Esophagus (tissue), 2 donors: ENCODE measurements at regions not wholly inside any gene's neighbourhood (a gene's known extent, or its start where the extent isn't known, plus 50 kb on each side); places are given as distances from the start of the nearest gene placed in this dataset.
"Not testable (repeated sequence)": the region's sequence is repeated elsewhere in the genome, so short reads cannot be mapped to it uniquely, and the experiment has no call there.

Source experiments
- H3K27ac ChIP-seq, 2 donors: one replicate each; pipeline ENCODE4 v1.5.1; 2013; ENCODE audit warnings: low read depth in 2 of 2, mild to moderate bottlenecking in 2 of 2, inconsistent platforms in 1 of 2, low read length in 1 of 2, moderate library complexity in 1 of 2
- H3K27me3 ChIP-seq, 2 donors: one replicate each; pipeline ENCODE4 v1.6.1; 2013; ENCODE audit warnings: low read length in 2 of 2, control low read depth in 1 of 2, mild to moderate bottlenecking in 1 of 2; ENCODE audit not compliant: insufficient read depth in 2 of 2, control insufficient read depth in 1 of 2
- H3K36me3 ChIP-seq, 2 donors: one replicate each; pipeline ENCODE4 v1.6.1; 2013; ENCODE audit warnings: low read length in 1 of 2; ENCODE audit not compliant: control insufficient read depth in 2 of 2, insufficient read depth in 2 of 2
- H3K4me1 ChIP-seq, 2 donors: one replicate each; pipeline ENCODE4 v1.6.1; 2013; ENCODE audit warnings: low read length in 1 of 2; ENCODE audit not compliant: control insufficient read depth in 2 of 2, insufficient read depth in 2 of 2
- H3K4me3 ChIP-seq, 2 donors: one replicate each; pipeline ENCODE4 v1.5.1; 2013; ENCODE audit warnings: low read length in 2 of 2, mild to moderate bottlenecking in 2 of 2, low read depth in 1 of 2, moderate library complexity in 1 of 2
- H3K9me3 ChIP-seq, 2 donors: one replicate each; pipeline ENCODE4 v1.6.1; 2013; ENCODE audit warnings: mild to moderate bottlenecking in 2 of 2, low read depth in 1 of 2, low read length in 1 of 2, moderate library complexity in 1 of 2; ENCODE audit not compliant: control insufficient read depth in 2 of 2, insufficient read depth in 1 of 2
- WGBS, 2 donors: extraction: QIAGEN DNeasy Blood & Tissue Kit; methylation state at CpG; one replicate each; pipeline ENCODE4 v1.1.7; 2013; 5-methylcytosine and 5-hydroxymethylcytosine counted together
- donor health status: healthy with polysubstance abuse.
- donor health status: Bipolar disorder and iron deficiency.

GRCh38 chr5:104546871-104547270 is 984.3 kb upstream of the NUDT12 start:
- not testable (repeated sequence) for H3K9me3 ChIP-seq, H3K27me3 ChIP-seq, H3K4me3 ChIP-seq, H3K4me1 ChIP-seq, H3K36me3 ChIP-seq, H3K27ac ChIP-seq
- WGBS, 2 donors, result 84 to 87% methylated on average over 6 of the region's 6 CpGs

GRCh38 chr5:104541141-104541785 is 978.7 kb upstream of the NUDT12 start:
- H3K36me3 ChIP-seq, result no peaks in the 10 kb centered on the region
- H3K27ac ChIP-seq, result no peak overlapping the region
- H3K27me3 ChIP-seq, result no peaks in the 10 kb centered on the region
- WGBS, 2 donors, result 77 to 79% methylated on average over 1 of the region's 1 CpG
- H3K4me1 ChIP-seq, result no peaks in the 10 kb centered on the region
- H3K9me3 ChIP-seq, result no peaks in the 10 kb centered on the region
- no peak overlapping the region for H3K4me3 ChIP-seq

GRCh38 chr5:104540448-104540847 is 977.9 kb upstream of the NUDT12 start:
- no peak overlapping the region for H3K27ac ChIP-seq
- no peaks in the 10 kb centered on the region for H3K36me3 ChIP-seq
- H3K9me3 ChIP-seq, result no peaks in the 10 kb centered on the region
- H3K4me1 ChIP-seq, result no peaks in the 10 kb centered on the region
- H3K27me3 ChIP-seq, result no peaks in the 10 kb centered on the region
- no peak overlapping the region for H3K4me3 ChIP-seq
- 15 to 19% methylated on average over 1 of the region's 1 CpG for WGBS, 2 donors

GRCh38 chr5:104539618-104540350 is 977.2 kb upstream of the NUDT12 start:
- no peaks in the 10 kb centered on the region for H3K4me1 ChIP-seq

GRCh38 chr5:104538734-104539133 is 976.1 kb upstream of the NUDT12 start:
- Histone ChIP-seq H3K4me3 (no peak overlapping the region), H3K36me3 (no peaks in the 10 kb centered on the region), H3K27me3 (no peaks in the 10 kb centered on the region), H3K4me1 (no peaks in the 10 kb centered on the region), H3K27ac (no peak overlapping the region), H3K9me3 (no peaks in the 10 kb centered on the region)
- WGBS, 2 donors, result 69 to 73% methylated on average over 6 of the region's 6 CpGs

More at GRCh38 chr5:104539618-104540350, 977.2 kb upstream of the NUDT12 start:
- no peak overlapping the region for H3K4me3 ChIP-seq
- H3K27ac ChIP-seq, result no peak overlapping the region
- H3K36me3 ChIP-seq, result no peaks in the 10 kb centered on the region
- H3K9me3 ChIP-seq, result no peaks in the 10 kb centered on the region
- no peaks in the 10 kb centered on the region for H3K27me3 ChIP-seq

GRCh38 chr5:104533498-104533897 is 970.9 kb upstream of the NUDT12 start:
- Histone ChIP-seq H3K36me3 (no peaks in the 10 kb centered on the region), H3K4me1 (no peaks in the 10 kb centered on the region), H3K27ac (no peak overlapping the region), H3K4me3 (no peak overlapping the region), H3K9me3 (no peaks in the 10 kb centered on the region), H3K27me3 (no peaks in the 10 kb centered on the region)

- Histone ChIP-seq H3K36me3 (no peaks in the 10 kb centered on the region), H3K27ac (no peak overlapping the region), H3K4me1 (no peaks in the 10 kb centered on the region), H3K9me3 (no peaks in the 10 kb centered on the region), H3K4me3 (no peak overlapping the region), H3K27me3 (no peaks in the 10 kb centered on the region)
- WGBS, 2 donors, result 52 to 78% methylated on average over 1 of the region's 1 CpG
These were observed 964.3 kb upstream of the NUDT12 start for GRCh38 chr5:104526866-104527265.

GRCh38 chr5:104513640-104514072 is 951.1 kb upstream of the NUDT12 start:
- Histone ChIP-seq H3K4me3 (no peak overlapping the region), H3K9me3 (peaks cover 2 to 3% of the 10 kb centered on the region in 2 donors), H3K27ac (no peak overlapping the region), H3K27me3 (no peaks in the 10 kb centered on the region), H3K36me3 (no peaks in the 10 kb centered on the region), H3K4me1 (no peaks in the 10 kb centered on the region)

GRCh38 chr5:104513121-104513602 is 950.6 kb upstream of the NUDT12 start:
- Histone ChIP-seq H3K9me3 (peaks cover 2 to 3% of the 10 kb centered on the region in 2 donors), H3K27me3 (no peaks in the 10 kb centered on the region), H3K4me3 (no peak overlapping the region), H3K27ac (no peak overlapping the region), H3K4me1 (no peaks in the 10 kb centered on the region), H3K36me3 (no peaks in the 10 kb centered on the region)
- WGBS, 2 donors, result 52 to 63% methylated on average over 3 of the region's 3 CpGs
